KMS-11 (cell line): ENCODE measurements at regions not wholly inside any gene's neighbourhood (a gene's known extent, or its start where the extent isn't known, plus 50 kb on each side); places are given as distances from the start of the nearest gene placed in this dataset.

Experiments
- H2AFZ ChIP-seq: fragments of 200-600 bp; sonication (generic); 2 replicates; pipeline ENCODE4 v1.6.1; 2016; ENCODE audit warnings: antibody characterized with exemption, mixed run types, low read depth
- H3K27ac ChIP-seq: fragments of 200-600 bp; sonication (generic); 2 replicates; pipeline ENCODE4 v1.6.1; 2016; ENCODE audit warnings: mild to moderate bottlenecking, mixed run types
- H3K27me3 ChIP-seq: fragments of 200-600 bp; sonication (generic); 2 replicates; pipeline ENCODE4 v1.6.1; 2017; ENCODE audit warnings: mild to moderate bottlenecking, low read depth, mixed run types, moderate library complexity; ENCODE audit not compliant: insufficient read depth
- H3K36me3 ChIP-seq: fragments of 200-600 bp; sonication (generic); 2 replicates; pipeline ENCODE4 v1.6.1; 2017; ENCODE audit warnings: mild to moderate bottlenecking, mixed run types; ENCODE audit not compliant: insufficient read depth
- H3K4me1 ChIP-seq: fragments of 200-600 bp; sonication (generic); 2 replicates; pipeline ENCODE4 v1.6.1; 2016; ENCODE audit warnings: mild to moderate bottlenecking, low read depth, mixed run types; ENCODE audit not compliant: poor library complexity, severe bottlenecking
- H3K4me2 ChIP-seq: fragments of 200-600 bp; sonication (generic); 2 replicates; pipeline ENCODE4 v1.7.0; 2016; ENCODE audit warnings: mild to moderate bottlenecking, mixed run types
- H3K4me3 ChIP-seq: fragments of 200-600 bp; sonication (generic); IDR thresholded peaks from 2 replicates; pipeline ENCODE4 v1.6.1; 2017; ENCODE audit warnings: low read depth, low read length, mixed read lengths; ENCODE audit not compliant: insufficient read depth
- H3K79me2 ChIP-seq: fragments of 200-600 bp; sonication (generic); 2 replicates; pipeline ENCODE4 v1.6.1; 2016; ENCODE audit warnings: low read depth, mixed run types; ENCODE audit not compliant: insufficient read depth
- H3K9ac ChIP-seq: fragments of 200-600 bp; sonication (generic); 2 replicates; pipeline ENCODE4 v1.6.1; 2016; ENCODE audit warnings: mild to moderate bottlenecking, mixed run types
- H4K20me1 ChIP-seq: fragments of 200-600 bp; sonication (generic); 2 replicates; pipeline ENCODE4 v1.6.1; 2016; ENCODE audit warnings: mild to moderate bottlenecking, mixed run types; ENCODE audit not compliant: insufficient read depth
- TF ChIP-seq, protein P1 (sequence below): fragments of 200-600 bp; sonication (generic); conservative IDR thresholded peaks from 2 replicates; pipeline ENCODE4 v1.6.1; 2017; ENCODE audit warnings: low read depth, mild to moderate bottlenecking, antibody characterized with exemption, low read length, moderate library complexity, mixed read lengths

- Histone ChIP-seq H2AFZ (no peak overlapping the region), H3K27ac (no peak overlapping the region), H3K79me2 (no peaks in the 10 kb centered on the region), H4K20me1 (no peaks in the 10 kb centered on the region), H3K4me2 (no peak overlapping the region), H3K27me3 (no peaks in the 10 kb centered on the region), H3K9ac (no peak overlapping the region), H3K4me1 (no peaks in the 10 kb centered on the region), H3K36me3 (no peaks in the 10 kb centered on the region), H3K4me3 (no peak overlapping the region)
- TF ChIP-seq, protein P1, sequence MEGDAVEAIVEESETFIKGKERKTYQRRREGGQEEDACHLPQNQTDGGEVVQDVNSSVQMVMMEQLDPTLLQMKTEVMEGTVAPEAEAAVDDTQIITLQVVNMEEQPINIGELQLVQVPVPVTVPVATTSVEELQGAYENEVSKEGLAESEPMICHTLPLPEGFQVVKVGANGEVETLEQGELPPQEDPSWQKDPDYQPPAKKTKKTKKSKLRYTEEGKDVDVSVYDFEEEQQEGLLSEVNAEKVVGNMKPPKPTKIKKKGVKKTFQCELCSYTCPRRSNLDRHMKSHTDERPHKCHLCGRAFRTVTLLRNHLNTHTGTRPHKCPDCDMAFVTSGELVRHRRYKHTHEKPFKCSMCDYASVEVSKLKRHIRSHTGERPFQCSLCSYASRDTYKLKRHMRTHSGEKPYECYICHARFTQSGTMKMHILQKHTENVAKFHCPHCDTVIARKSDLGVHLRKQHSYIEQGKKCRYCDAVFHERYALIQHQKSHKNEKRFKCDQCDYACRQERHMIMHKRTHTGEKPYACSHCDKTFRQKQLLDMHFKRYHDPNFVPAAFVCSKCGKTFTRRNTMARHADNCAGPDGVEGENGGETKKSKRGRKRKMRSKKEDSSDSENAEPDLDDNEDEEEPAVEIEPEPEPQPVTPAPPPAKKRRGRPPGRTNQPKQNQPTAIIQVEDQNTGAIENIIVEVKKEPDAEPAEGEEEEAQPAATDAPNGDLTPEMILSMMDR: no peak
Observed at GRCh38 chr13:37270226-37271001, 164.9 kb upstream of the CSNK1A1L start.

GRCh38 chr13:37263871-37264270 lies 158.4 kb upstream of the CSNK1A1L start:
- no peak overlapping the region for H3K9ac ChIP-seq
- H4K20me1 ChIP-seq: no peaks in the 10 kb centered on the region
- no peak overlapping the region for H3K4me2 ChIP-seq
- TF ChIP-seq, protein P1: no peak
- H3K27ac ChIP-seq: no peak overlapping the region
- H3K27me3 ChIP-seq: no peaks in the 10 kb centered on the region
- H3K4me1 ChIP-seq: no peaks in the 10 kb centered on the region
- no peaks in the 10 kb centered on the region for H3K36me3 ChIP-seq
- no peak overlapping the region for H2AFZ ChIP-seq
- H3K4me3 ChIP-seq: no peak overlapping the region
- H3K79me2 ChIP-seq: no peaks in the 10 kb centered on the region

- Histone ChIP-seq H3K4me3 (no peak overlapping the region), H4K20me1 (no peaks in the 10 kb centered on the region), H3K4me1 (no peaks in the 10 kb centered on the region), H2AFZ (no peak overlapping the region), H3K27me3 (no peaks in the 10 kb centered on the region), H3K9ac (no peak overlapping the region), H3K27ac (no peak overlapping the region), H3K36me3 (no peaks in the 10 kb centered on the region), H3K79me2 (no peaks in the 10 kb centered on the region), H3K4me2 (no peak overlapping the region)
- TF ChIP-seq, protein P1: no peak
Observed at GRCh38 chr13:37257706-37258105, 152.2 kb upstream of the CSNK1A1L start.

GRCh38 chr13:37257051-37257450 lies 151.6 kb upstream of the CSNK1A1L start:
- H4K20me1 ChIP-seq: no peaks in the 10 kb centered on the region
- no peak overlapping the region for H3K4me2 ChIP-seq
- no peaks in the 10 kb centered on the region for H3K4me1 ChIP-seq
- no peaks in the 10 kb centered on the region for H3K36me3 ChIP-seq
- no peak overlapping the region for H3K27ac ChIP-seq
- H2AFZ ChIP-seq: no peak overlapping the region
- H3K9ac ChIP-seq: no peak overlapping the region
- H3K79me2 ChIP-seq: no peaks in the 10 kb centered on the region
- TF ChIP-seq, protein P1: no peak
- no peaks in the 10 kb centered on the region for H3K27me3 ChIP-seq
- no peak overlapping the region for H3K4me3 ChIP-seq
